Motor neuron (in vitro differentiated cells): ENCODE measurements at regions not wholly inside any gene's neighbourhood (a gene's known extent, or its start where the extent isn't known, plus 50 kb on each side); places are given as distances from the start of the nearest gene placed in this dataset.

Experiments used
- ATAC-seq, 8 experiments: fragments of 200-7000 bp; cut with Tn5 transposase; replicated peaks in 6 of 8; 2 replicates each; pipeline ENCODE4 v1.8.0; 2021; ENCODE audit warnings: mild to moderate bottlenecking in 8 of 8, moderate library complexity in 8 of 8
- H3K27ac ChIP-seq, 2 donors: fragments of 250-450 bp; sonication (Bioruptor Pico); 2 replicates each; pipeline ENCODE4 v1.9.0; 2021; ENCODE audit warnings: antibody characterized with exemption in 2 of 2, mild to moderate bottlenecking in 2 of 2, moderate library complexity in 1 of 2
- H3K4me1 ChIP-seq, 2 donors: fragments of 250-450 bp; sonication (Bioruptor Pico); replicated peaks in 1 of 2; 2 replicates each; pipeline ENCODE4 v1.6.1; 2021; ENCODE audit warnings: antibody characterized with exemption in 2 of 2, mild to moderate bottlenecking in 2 of 2, moderate library complexity in 1 of 2
- H3K4me3 ChIP-seq, 5 donors: fragments of 250-450 bp; sonication (Bioruptor Pico); 2 replicates each; pipeline ENCODE4 v1.9.0; 2021; ENCODE audit warnings: antibody characterized with exemption in 5 of 5, mild to moderate bottlenecking in 5 of 5, moderate library complexity in 4 of 5
- in situ Hi-C, 9 experiments: fragments of 400-800 bp; cut with MboI; loops; one replicate each; pipeline ENCODE4 v1.15.0; 2021; ENCODE audit warnings: low sequenced_read_pairs in 9 of 9, low pct_unique_long_range_greater_than_20kb in 2 of 9; ENCODE audit not compliant: unreplicated experiment in 9 of 9

GRCh38 chr21:29486306-29486807 is 187.6 kb downstream of the BACH1 start:
- Histone ChIP-seq H3K4me1 (peaks cover 11 to 22% of the 10 kb centered on the region in 2 donors), H3K4me3 (no peak overlapping the region), H3K27ac (peak overlapping the region in 1 of 2 donors; percentile 15)
- in situ Hi-C loops: loop anchor here in 2 of 9 experiments (25.0 kb wide), 1 partner anchor 351 kb away; no protein-coding TSS in a partner anchor
- ATAC-seq: peak in 7 of 8 experiments; percentile 6 to 93 (median 45)
